Hepatocyte (in vitro differentiated cells): ENCODE measurements at regions not wholly inside any gene's neighbourhood (a gene's known extent, or its start where the extent isn't known, plus 50 kb on each side); places are given as distances from the start of the nearest gene placed in this dataset.

Experiments used
- CTCF ChIP-seq: fragments of 200-600 bp; sonication (generic); IDR thresholded peaks from 2 replicates; pipeline ENCODE4 v1.5.1; 2016; ENCODE audit warnings: antibody characterized with exemption, mild to moderate bottlenecking; ENCODE audit not compliant: poor library complexity
- EZH2 ChIP-seq: fragments of 200-600 bp; sonication (generic); IDR thresholded peaks from 2 replicates; pipeline ENCODE4 v1.6.1; 2016; ENCODE audit warnings: antibody characterized with exemption, mild to moderate bottlenecking, borderline replicate concordance
- EZH2phosphoT487 ChIP-seq: fragments of 200-600 bp; sonication (generic); IDR thresholded peaks from one replicate; pipeline ENCODE4 v1.6.1; 2018; ENCODE audit warnings: antibody characterized with exemption, mild to moderate bottlenecking, low read depth, moderate library complexity; ENCODE audit not compliant: unreplicated experiment, severe bottlenecking

- TF ChIP-seq CTCF = no peak
- no peak for TF ChIP-seq EZH2
- no peak for TF ChIP-seq EZH2phosphoT487
Measured at GRCh38 chr5:4036861-4037260, 441.2 kb downstream of the IRX1 start.
